Gastroesophageal sphincter (tissue), 4 donors: ENCODE measurements at regions not wholly inside any gene's neighbourhood (a gene's known extent, or its start where the extent isn't known, plus 50 kb on each side); places are given as distances from the start of the nearest gene placed in this dataset.

Source experiments
- ATAC-seq: fragments of 150-250 bp; one replicate; pipeline ENCODE4 v1.9.1; 2016; ENCODE audit warnings: mild to moderate bottlenecking, moderate library complexity
- H3K27ac ChIP-seq, 4 donors: fragments of 200-600 bp; sonication (generic) in 3 of 4; 1 replicate in 3 of 4; 2 replicates in 1 of 4; pipeline ENCODE4 v1.5.1; 2016 to 2019
- H3K27me3 ChIP-seq: fragments of 200-600 bp; sonication (generic); one replicate; pipeline ENCODE4 v1.5.1; 2019
- H3K36me3 ChIP-seq, 2 donors: fragments of 200-600 bp; sonication (generic); one replicate each; pipeline ENCODE4 v1.5.1; 2019; ENCODE audit warnings: control low read depth in 1 of 2
- H3K4me1 ChIP-seq, 3 donors: fragments of 200-600 bp; sonication (generic); 1 replicate in 2 of 3; 2 replicates in 1 of 3; pipeline ENCODE4 v1.5.1; 2016 to 2019; ENCODE audit warnings: control low read depth in 2 of 3
- H3K4me3 ChIP-seq, 2 donors: fragments of 200-600 bp; sonication (generic); one replicate each; pipeline ENCODE4 v1.5.1; 2019; ENCODE audit warnings: mild to moderate bottlenecking in 1 of 2, moderate library complexity in 1 of 2
- H3K9me3 ChIP-seq, 3 donors: fragments of 200-600 bp; sonication (generic); one replicate each; pipeline ENCODE4 v1.5.1; 2017 to 2019; ENCODE audit warnings: control low read depth in 2 of 3
- CTCF ChIP-seq, 4 experiments: fragments of 200-600 bp in 2 of 4; fragments of 450-650 bp in 2 of 4; sonication (generic) in 1 of 4; IDR thresholded peaks; one replicate each; pipeline ENCODE4 v1.5.1; 2017 to 2019; ENCODE audit warnings: antibody characterized with exemption in 4 of 4, mild to moderate bottlenecking in 2 of 4, moderate library complexity in 2 of 4
- EP300 ChIP-seq: sonication (generic); formaldehyde crosslinking; IDR thresholded peaks from one replicate; pipeline ENCODE4 v1.6.1; 2017; ENCODE audit warnings: antibody characterized with exemption, mild to moderate bottlenecking
- POLR2A ChIP-seq, 2 donors: fragments of 450-650 bp; IDR thresholded peaks; one replicate each; pipeline ENCODE4 v1.6.1; 2017; ENCODE audit warnings: antibody characterized with exemption in 2 of 2, mild to moderate bottlenecking in 2 of 2, moderate library complexity in 1 of 2
- POLR2AphosphoS5 ChIP-seq: sonication (generic); formaldehyde crosslinking; IDR thresholded peaks from one replicate; pipeline ENCODE4 v1.6.1; 2017; ENCODE audit warnings: antibody characterized with exemption
- whole genome bisulfite sequencing, 2 donors: methylation state at CpG; one replicate each; pipeline ENCODE4 v1.1.5; 2018; ENCODE audit warnings: low coverage in 1 of 2; 5-methylcytosine and 5-hydroxymethylcytosine counted together

GRCh38 chr2:239871481-239872435 lies 153.4 kb downstream of the NDUFA10 start:
- peaks cover 0 to 4% (median 0%) of the 10 kb centered on the region in 3 donors for H3K4me1 ChIP-seq
- TF ChIP-seq POLR2AphosphoS5 (no peak), POLR2A (IDR thresholded peaks at IDR 0.05) (no peak), CTCF (IDR thresholded peaks at IDR 0.05) (no peak), EP300 (no peak)
- H3K27ac ChIP-seq: no peak overlapping the region
- no peak overlapping the region for H3K4me3 ChIP-seq
- no peaks in the 10 kb centered on the region for H3K36me3 ChIP-seq
- no peaks in the 10 kb centered on the region for H3K27me3 ChIP-seq
- no peaks in the 10 kb centered on the region for H3K9me3 ChIP-seq
- ATAC-seq: no peak
- WGBS, 2 donors: 78 to 91% methylated on average over 2 to 9 of the region's 15 CpGs

- TF ChIP-seq POLR2AphosphoS5 (no peak), EP300 (no peak), POLR2A (IDR thresholded peaks at IDR 0.05) (no peak), CTCF (IDR thresholded peaks at IDR 0.05) (no peak)
- no peaks in the 10 kb centered on the region for H3K36me3 ChIP-seq
- no peaks in the 10 kb centered on the region for H3K27me3 ChIP-seq
- ATAC-seq: no peak
- no peak overlapping the region for H3K4me3 ChIP-seq
- no peak overlapping the region for H3K27ac ChIP-seq
- H3K9me3 ChIP-seq: no peaks in the 10 kb centered on the region
- 74 to 83% methylated on average over 5 to 11 of the region's 12 CpGs for WGBS, 2 donors
- H3K4me1 ChIP-seq: peaks cover 0 to 4% (median 0%) of the 10 kb centered on the region in 3 donors
Observed at GRCh38 chr2:239870863-239871262, 154.3 kb downstream of the NDUFA10 start.

- TF ChIP-seq POLR2AphosphoS5: no peak
- TF ChIP-seq POLR2A (IDR thresholded peaks at IDR 0.05): no peak
- no peak for TF ChIP-seq CTCF (IDR thresholded peaks at IDR 0.05)
- TF ChIP-seq EP300: no peak
- H3K4me1 ChIP-seq: peaks cover 0 to 4% (median 0%) of the 10 kb centered on the region in 3 donors
- WGBS, 2 donors: 96 to 100% methylated on average over 2 to 8 of the region's 12 CpGs
- no peak for ATAC-seq
- no peak overlapping the region for H3K27ac ChIP-seq
- no peaks in the 10 kb centered on the region for H3K9me3 ChIP-seq
- no peaks in the 10 kb centered on the region for H3K36me3 ChIP-seq
- H3K4me3 ChIP-seq: no peak overlapping the region
- no peaks in the 10 kb centered on the region for H3K27me3 ChIP-seq
Observed at GRCh38 chr2:239870276-239870675, 154.9 kb downstream of the NDUFA10 start.

GRCh38 chr2:239869272-239870155 lies 155.6 kb downstream of the NDUFA10 start:
- H3K27ac ChIP-seq: no peak overlapping the region
- H3K36me3 ChIP-seq: no peaks in the 10 kb centered on the region
- WGBS, 2 donors: 85 to 91% methylated on average over 4 to 8 of the region's 29 CpGs
- no peak overlapping the region for H3K4me3 ChIP-seq
- TF ChIP-seq POLR2AphosphoS5: no peak
- no peak for TF ChIP-seq CTCF (IDR thresholded peaks at IDR 0.05)
- TF ChIP-seq POLR2A (IDR thresholded peaks at IDR 0.05): no peak
- no peak for TF ChIP-seq EP300
- ATAC-seq: no peak
- H3K9me3 ChIP-seq: no peaks in the 10 kb centered on the region
- no peaks in the 10 kb centered on the region for H3K27me3 ChIP-seq
- peaks cover 0 to 4% (median 0%) of the 10 kb centered on the region in 3 donors for H3K4me1 ChIP-seq
